ENCODE measurements at regions not wholly inside any gene's neighbourhood (a gene's known extent, or its start where the extent isn't known, plus 50 kb on each side); places are given as distances from the start of the nearest gene placed in this dataset.

DNA sequence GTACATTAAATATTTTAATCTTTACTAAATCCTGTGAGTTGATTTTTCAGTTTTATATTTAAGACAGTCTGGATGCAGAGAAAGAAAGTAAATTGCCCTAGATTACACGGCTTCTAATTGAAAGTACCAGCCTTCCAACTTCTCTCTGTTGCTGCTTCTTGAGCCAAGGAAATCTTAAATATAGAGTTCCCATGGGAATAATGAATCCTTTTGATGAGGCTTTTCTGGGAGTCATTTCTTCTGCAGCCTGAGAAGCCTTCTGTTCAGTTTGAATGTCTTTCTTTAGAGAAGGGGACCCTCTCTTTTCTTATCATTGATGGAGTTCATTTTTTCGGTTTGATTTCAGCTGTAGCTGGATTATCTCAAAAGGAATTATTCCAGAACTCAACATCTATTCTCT lies 317.3 kb upstream of the PTPRD start:
- Histone ChIP-seq H3K36me3 (ENCODE audit: control insufficient read depth in 2 of 3, insufficient read depth in 3 of 3, low read length in 3 of 3) (no peaks in the 10 kb centered on the region), H3K9me3 (ENCODE audit: control insufficient read depth in 2 of 3, insufficient read depth in 1 of 3, low read length in 3 of 3) (no peaks in the 10 kb centered on the region), H3K4me3 (ENCODE audit: low read length in 3 of 3) (no peak overlapping the region), H3K9ac (ENCODE audit: low read length in 3 of 3) (no peak overlapping the region), H3K27ac (ENCODE audit: low read depth in 2 of 2, low read length in 2 of 2) (no peak overlapping the region), H3K4me1 (ENCODE audit: control insufficient read depth in 2 of 3, insufficient read depth in 2 of 3, low read depth in 1 of 3, low read length in 3 of 3) (no peaks in the 10 kb centered on the region), H3K27me3 (ENCODE audit: control insufficient read depth, insufficient read depth, low read length) (no peaks in the 10 kb centered on the region)
- TF ChIP-seq, protein P1, sequence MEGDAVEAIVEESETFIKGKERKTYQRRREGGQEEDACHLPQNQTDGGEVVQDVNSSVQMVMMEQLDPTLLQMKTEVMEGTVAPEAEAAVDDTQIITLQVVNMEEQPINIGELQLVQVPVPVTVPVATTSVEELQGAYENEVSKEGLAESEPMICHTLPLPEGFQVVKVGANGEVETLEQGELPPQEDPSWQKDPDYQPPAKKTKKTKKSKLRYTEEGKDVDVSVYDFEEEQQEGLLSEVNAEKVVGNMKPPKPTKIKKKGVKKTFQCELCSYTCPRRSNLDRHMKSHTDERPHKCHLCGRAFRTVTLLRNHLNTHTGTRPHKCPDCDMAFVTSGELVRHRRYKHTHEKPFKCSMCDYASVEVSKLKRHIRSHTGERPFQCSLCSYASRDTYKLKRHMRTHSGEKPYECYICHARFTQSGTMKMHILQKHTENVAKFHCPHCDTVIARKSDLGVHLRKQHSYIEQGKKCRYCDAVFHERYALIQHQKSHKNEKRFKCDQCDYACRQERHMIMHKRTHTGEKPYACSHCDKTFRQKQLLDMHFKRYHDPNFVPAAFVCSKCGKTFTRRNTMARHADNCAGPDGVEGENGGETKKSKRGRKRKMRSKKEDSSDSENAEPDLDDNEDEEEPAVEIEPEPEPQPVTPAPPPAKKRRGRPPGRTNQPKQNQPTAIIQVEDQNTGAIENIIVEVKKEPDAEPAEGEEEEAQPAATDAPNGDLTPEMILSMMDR (IDR thresholded peaks at IDR 0.05; ENCODE audit: borderline replicate concordance, extremely low read depth, insufficient read depth), result no peak
- DNase-seq (no peak), FAIRE-seq (no peak)
- intact Hi-C loops (cut with DNase I), result no loop called here

DNA sequence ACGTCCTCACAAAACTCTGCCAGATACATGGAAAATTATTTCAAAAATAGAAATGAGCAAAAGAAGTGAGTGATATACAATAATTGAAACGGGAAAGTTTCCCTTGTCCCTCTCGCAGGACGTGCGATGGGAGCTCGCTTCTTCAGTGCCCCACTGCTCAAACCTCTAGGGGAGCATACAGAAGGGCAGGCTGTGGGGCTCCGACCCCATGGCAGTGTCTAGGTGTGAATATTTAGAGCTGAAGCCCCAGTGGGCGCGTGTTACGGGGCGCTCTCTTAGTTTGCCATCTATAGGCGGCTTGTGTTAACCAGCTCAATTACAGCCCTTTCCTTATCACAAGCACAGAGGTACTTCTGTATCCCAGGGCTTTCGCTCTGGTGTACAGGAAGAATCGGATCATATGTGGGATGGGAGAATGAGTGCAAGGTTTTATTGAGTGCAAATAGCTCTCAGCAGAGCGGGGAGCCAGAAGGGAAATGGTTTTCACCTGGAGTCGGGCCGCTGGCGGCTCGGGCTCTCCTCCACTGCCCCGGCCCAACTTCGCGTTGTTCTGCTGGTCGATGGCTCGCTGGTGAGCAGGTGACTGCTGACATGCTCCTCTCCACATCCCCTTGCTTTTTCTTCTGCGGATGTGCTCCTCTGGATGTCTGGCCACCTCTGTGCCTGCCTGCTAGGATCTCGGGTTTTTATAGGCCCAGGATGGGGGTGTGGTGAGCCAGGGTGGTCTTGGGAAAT lies 334.0 kb upstream of the PTPRD start:
- DNase-seq, result peak in 1 of 5 donors; percentile 59
- Histone ChIP-seq H3K4me1 (ENCODE audit: control insufficient read depth in 2 of 3, insufficient read depth in 2 of 3, low read depth in 1 of 3, low read length in 3 of 3) (no peaks in the 10 kb centered on the region), H3K9me3 (ENCODE audit: control insufficient read depth in 2 of 3, insufficient read depth in 1 of 3, low read length in 3 of 3) (no peaks in the 10 kb centered on the region), H3K36me3 (ENCODE audit: control insufficient read depth in 2 of 3, insufficient read depth in 3 of 3, low read length in 3 of 3) (no peaks in the 10 kb centered on the region), H3K4me3 (ENCODE audit: low read length in 3 of 3) (no peak overlapping the region), H3K27me3 (ENCODE audit: control insufficient read depth, insufficient read depth, low read length) (no peaks in the 10 kb centered on the region), H3K9ac (ENCODE audit: low read length in 3 of 3) (no peak overlapping the region), H3K27ac (ENCODE audit: low read depth in 2 of 2, low read length in 2 of 2) (no peak overlapping the region)
- intact Hi-C loops (cut with DNase I), result no loop called here
- TF ChIP-seq, protein P1 (IDR thresholded peaks at IDR 0.05; ENCODE audit: borderline replicate concordance, extremely low read depth, insufficient read depth), result no peak
- FAIRE-seq, result no peak

DNA sequence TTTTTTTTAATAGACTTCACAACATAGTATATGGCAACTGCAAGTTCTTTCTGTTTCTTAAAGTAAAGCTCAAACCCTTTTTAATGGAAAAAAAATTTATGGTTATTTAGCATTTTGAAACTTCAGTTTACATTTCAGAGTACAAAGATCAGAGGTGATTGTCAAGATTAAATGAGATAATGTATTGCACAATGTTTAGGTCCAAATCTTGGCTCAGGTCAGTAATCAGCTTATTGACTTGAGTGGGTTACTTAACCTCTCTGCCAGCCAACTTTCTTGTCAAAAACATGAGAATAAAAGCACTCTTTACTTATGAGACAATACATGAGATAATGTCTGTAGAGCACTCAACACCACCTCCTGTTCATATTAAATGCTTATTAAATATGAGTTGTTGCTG lies 345.1 kb upstream of the PTPRD start:
- Histone ChIP-seq H3K9ac (ENCODE audit: low read length in 3 of 3) (no peak overlapping the region), H3K27ac (ENCODE audit: low read depth in 2 of 2, low read length in 2 of 2) (no peak overlapping the region), H3K4me3 (ENCODE audit: low read length in 3 of 3) (no peak overlapping the region), H3K36me3 (ENCODE audit: control insufficient read depth in 2 of 3, insufficient read depth in 3 of 3, low read length in 3 of 3) (no peaks in the 10 kb centered on the region), H3K9me3 (ENCODE audit: control insufficient read depth in 2 of 3, insufficient read depth in 1 of 3, low read length in 3 of 3) (no peaks in the 10 kb centered on the region), H3K4me1 (ENCODE audit: control insufficient read depth in 2 of 3, insufficient read depth in 2 of 3, low read depth in 1 of 3, low read length in 3 of 3) (no peaks in the 10 kb centered on the region), H3K27me3 (ENCODE audit: control insufficient read depth, insufficient read depth, low read length) (no peaks in the 10 kb centered on the region)
- FAIRE-seq (no peak), DNase-seq (no peak)
- TF ChIP-seq, protein P1 (IDR thresholded peaks at IDR 0.05; ENCODE audit: borderline replicate concordance, extremely low read depth, insufficient read depth), result no peak
- intact Hi-C loops (cut with DNase I), result no loop called here

DNA sequence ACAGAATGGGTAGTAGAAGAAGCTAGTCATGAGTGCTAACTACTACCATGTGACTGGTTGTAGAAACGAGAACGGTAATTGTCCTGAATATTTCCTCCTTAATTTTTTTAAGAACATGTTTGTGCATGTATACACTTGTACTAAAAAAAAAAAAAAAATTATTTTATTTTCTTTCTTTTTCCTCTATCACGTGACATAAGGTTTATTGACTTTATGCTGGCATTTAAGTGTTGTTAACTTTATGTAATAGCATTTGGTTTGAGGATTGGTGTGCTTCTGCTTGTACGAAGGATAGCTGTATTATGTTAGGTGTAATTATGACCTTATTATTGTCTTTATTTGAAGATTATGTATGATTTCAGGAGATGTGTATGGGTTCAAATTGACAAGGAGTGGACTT lies 349.1 kb upstream of the PTPRD start:
- FAIRE-seq, result no peak
- Histone ChIP-seq H3K4me1 (ENCODE audit: control insufficient read depth in 2 of 3, insufficient read depth in 2 of 3, low read depth in 1 of 3, low read length in 3 of 3) (no peaks in the 10 kb centered on the region), H3K27me3 (ENCODE audit: control insufficient read depth, insufficient read depth, low read length) (no peaks in the 10 kb centered on the region), H3K4me3 (ENCODE audit: low read length in 3 of 3) (no peak overlapping the region), H3K27ac (ENCODE audit: low read depth in 2 of 2, low read length in 2 of 2) (no peak overlapping the region), H3K36me3 (ENCODE audit: control insufficient read depth in 2 of 3, insufficient read depth in 3 of 3, low read length in 3 of 3) (no peaks in the 10 kb centered on the region), H3K9me3 (ENCODE audit: control insufficient read depth in 2 of 3, insufficient read depth in 1 of 3, low read length in 3 of 3) (no peaks in the 10 kb centered on the region), H3K9ac (ENCODE audit: low read length in 3 of 3) (no peak overlapping the region)
- TF ChIP-seq, protein P1 (IDR thresholded peaks at IDR 0.05; ENCODE audit: borderline replicate concordance, extremely low read depth, insufficient read depth), result no peak
- DNase-seq, result no peak
- intact Hi-C loops (cut with DNase I), result no loop called here

Data from kidney (tissue), 13 donors.